Esophagus squamous epithelium (tissue), 5 donors: ENCODE measurements at regions not wholly inside any gene's neighbourhood (a gene's known extent, or its start where the extent isn't known, plus 50 kb on each side); places are given as distances from the start of the nearest gene placed in this dataset.

Experiments used
- DNase-seq: peaks from one replicate; lab custom pipeline; 2025; lab: John Stamatoyannopoulos, UW
- H3K27ac ChIP-seq, 4 donors: fragments of 200-600 bp; sonication (generic); one replicate each; pipeline ENCODE4 v1.5.1; 2016 to 2019; ENCODE audit warnings: mild to moderate bottlenecking in 1 of 4
- H3K27me3 ChIP-seq, 4 donors: fragments of 200-600 bp; sonication (generic); 1 replicate in 3 of 4; 2 replicates in 1 of 4; pipeline versions ENCODE4 v1.5.1 to v1.6.0; 2017 to 2021; ENCODE audit warnings: antibody characterized with exemption in 1 of 4
- H3K36me3 ChIP-seq, 3 donors: fragments of 200-600 bp; sonication (generic); one replicate each; pipeline ENCODE4 v1.5.1; 2016 to 2019
- H3K4me1 ChIP-seq, 3 donors: fragments of 200-600 bp; sonication (generic); one replicate each; pipeline ENCODE4 v1.5.1; 2017 to 2019
- H3K4me3 ChIP-seq, 4 donors: fragments of 200-600 bp; sonication (generic); 1 replicate in 3 of 4; 2 replicates in 1 of 4; pipeline ENCODE4 v1.5.1; 2016 to 2019; ENCODE audit warnings: mild to moderate bottlenecking in 2 of 4, moderate library complexity in 1 of 4
- H3K9me3 ChIP-seq, 3 donors: fragments of 200-600 bp; sonication (generic); one replicate each; pipeline ENCODE4 v1.5.1; 2016 to 2019
- POLR2A ChIP-seq, 4 donors: fragments of 450-650 bp; IDR thresholded peaks; one replicate each; pipeline ENCODE4 v1.6.1; 2017; ENCODE audit warnings: antibody characterized with exemption in 4 of 4, mild to moderate bottlenecking in 4 of 4, moderate library complexity in 3 of 4
- WGBS, 2 donors: methylation state at CpG; one replicate each; pipeline ENCODE4 v1.1.5; 2018; 5-methylcytosine and 5-hydroxymethylcytosine counted together
- intact Hi-C: fragments of 100-400 bp; cut with DNase I; formaldehyde crosslinking; loops from one replicate; pipeline ENCODE4 v1.15.0; 2022
- TF ChIP-seq, protein P1 (sequence below), 6 experiments: fragments of 450-650 bp in 4 of 6; fragments of 200-600 bp in 2 of 6; sonication (generic) in 2 of 6; IDR thresholded peaks; one replicate each; pipeline ENCODE4 v1.5.1; 2016 to 2019; ENCODE audit warnings: antibody characterized with exemption in 6 of 6, mild to moderate bottlenecking in 4 of 6, moderate library complexity in 4 of 6
- donor health status: DM: yes; HTN: yes; CAD: no.

DNA sequence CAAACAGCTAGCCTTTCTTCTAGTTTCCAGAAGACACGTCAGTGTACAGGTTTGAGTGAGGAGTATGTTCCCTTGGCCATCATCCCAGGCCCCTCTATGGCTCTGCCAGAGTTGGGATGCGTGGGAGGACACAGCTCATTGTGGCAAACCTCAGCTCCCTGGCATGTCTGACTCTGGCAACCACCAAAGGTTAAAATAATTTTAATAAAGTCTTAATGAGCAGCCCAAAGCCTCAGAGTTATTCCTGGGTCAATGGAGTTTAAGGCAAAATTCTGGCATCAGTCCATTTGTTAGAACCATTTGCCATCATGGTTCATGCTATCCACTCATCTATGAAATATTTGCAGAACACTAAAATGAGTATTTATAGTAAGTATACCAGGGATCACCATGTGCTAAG is 79.8 kb upstream of the PAPPA start:
- Histone ChIP-seq H3K27me3 (no peaks in the 10 kb centered on the region), H3K27ac (peak overlapping the region in 1 of 4 donors; percentile 24), H3K9me3 (no peaks in the 10 kb centered on the region), H3K4me1 (peaks cover 0 to 24% (median 8%) of the 10 kb centered on the region in 3 donors), H3K36me3 (no peaks in the 10 kb centered on the region), H3K4me3 (no peak overlapping the region)
- TF ChIP-seq POLR2A (IDR thresholded peaks at IDR 0.05), result no peak
- TF ChIP-seq, protein P1, sequence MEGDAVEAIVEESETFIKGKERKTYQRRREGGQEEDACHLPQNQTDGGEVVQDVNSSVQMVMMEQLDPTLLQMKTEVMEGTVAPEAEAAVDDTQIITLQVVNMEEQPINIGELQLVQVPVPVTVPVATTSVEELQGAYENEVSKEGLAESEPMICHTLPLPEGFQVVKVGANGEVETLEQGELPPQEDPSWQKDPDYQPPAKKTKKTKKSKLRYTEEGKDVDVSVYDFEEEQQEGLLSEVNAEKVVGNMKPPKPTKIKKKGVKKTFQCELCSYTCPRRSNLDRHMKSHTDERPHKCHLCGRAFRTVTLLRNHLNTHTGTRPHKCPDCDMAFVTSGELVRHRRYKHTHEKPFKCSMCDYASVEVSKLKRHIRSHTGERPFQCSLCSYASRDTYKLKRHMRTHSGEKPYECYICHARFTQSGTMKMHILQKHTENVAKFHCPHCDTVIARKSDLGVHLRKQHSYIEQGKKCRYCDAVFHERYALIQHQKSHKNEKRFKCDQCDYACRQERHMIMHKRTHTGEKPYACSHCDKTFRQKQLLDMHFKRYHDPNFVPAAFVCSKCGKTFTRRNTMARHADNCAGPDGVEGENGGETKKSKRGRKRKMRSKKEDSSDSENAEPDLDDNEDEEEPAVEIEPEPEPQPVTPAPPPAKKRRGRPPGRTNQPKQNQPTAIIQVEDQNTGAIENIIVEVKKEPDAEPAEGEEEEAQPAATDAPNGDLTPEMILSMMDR (IDR thresholded peaks at IDR 0.05), result no peak
- intact Hi-C loops, result no loop called here
- 26% methylated on average over 2 of the region's 2 CpGs; no CpG with 5 or more reads in 1 of the 2 donors for WGBS, 2 donors
- DNase-seq, result no peak

DNA sequence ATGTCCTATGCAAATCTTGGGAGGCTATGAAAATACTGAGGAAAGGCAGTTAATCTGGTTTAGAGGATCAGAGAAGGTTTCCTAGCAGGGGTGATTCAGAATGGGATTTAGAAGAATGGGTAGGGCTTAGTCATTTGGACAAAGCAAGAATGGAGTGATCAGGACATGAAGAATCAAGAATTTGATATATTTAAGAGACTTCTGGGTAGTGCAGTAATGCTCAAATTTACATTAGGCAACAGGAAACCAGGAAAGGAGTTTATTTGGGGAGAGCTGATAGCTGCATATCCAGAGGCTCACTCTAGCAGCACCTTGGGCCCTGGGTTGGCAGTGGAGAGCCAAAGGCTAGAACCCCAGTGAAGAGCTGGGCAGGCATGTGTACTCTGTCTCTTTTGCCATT is 78.9 kb upstream of the PAPPA start:
- H3K36me3 ChIP-seq, result no peaks in the 10 kb centered on the region
- no peaks in the 10 kb centered on the region for H3K27me3 ChIP-seq
- TF ChIP-seq, protein P1 (IDR thresholded peaks at IDR 0.05), result no peak
- no peak for TF ChIP-seq POLR2A (IDR thresholded peaks at IDR 0.05)
- H3K4me1 ChIP-seq, result peaks cover 0 to 24% (median 8%) of the 10 kb centered on the region in 3 donors
- peak overlapping the region in 2 of 4 donors; percentile 17 to 64 for H3K27ac ChIP-seq
- H3K9me3 ChIP-seq, result no peaks in the 10 kb centered on the region
- DNase-seq, result no peak
- intact Hi-C loops, result no loop called here
- H3K4me3 ChIP-seq, result no peak overlapping the region

DNA sequence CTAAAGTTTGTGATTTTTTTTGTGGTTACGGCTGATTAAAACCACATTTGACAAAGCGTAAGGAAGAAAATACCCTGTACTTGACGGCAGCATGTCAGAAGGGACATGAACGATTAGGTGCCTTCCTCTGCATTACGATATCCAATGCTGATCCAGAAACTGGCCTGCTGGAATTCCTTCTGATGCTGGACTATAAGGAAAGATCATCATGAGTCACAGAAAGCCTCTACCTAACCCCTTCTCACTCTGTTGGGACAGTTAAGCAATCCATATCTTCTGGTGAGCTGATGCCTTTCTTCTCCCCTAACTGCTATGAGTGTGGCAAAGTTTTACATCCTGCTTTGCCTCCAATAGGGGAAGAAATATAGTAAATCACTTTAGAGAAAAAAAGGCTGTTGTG is 78.4 kb upstream of the PAPPA start:
- no peak for DNase-seq
- Histone ChIP-seq H3K27me3 (no peaks in the 10 kb centered on the region), H3K27ac (peak overlapping the region in 2 of 4 donors; percentile 17 to 64), H3K9me3 (no peaks in the 10 kb centered on the region), H3K4me3 (no peak overlapping the region), H3K36me3 (no peaks in the 10 kb centered on the region), H3K4me1 (peaks cover 0 to 24% (median 8%) of the 10 kb centered on the region in 3 donors)
- intact Hi-C loops, result no loop called here
- 54 to 63% methylated on average over 5 of the region's 5 CpGs for WGBS, 2 donors
- TF ChIP-seq POLR2A (IDR thresholded peaks at IDR 0.05), result no peak
- TF ChIP-seq, protein P1 (IDR thresholded peaks at IDR 0.05), result no peak

DNA sequence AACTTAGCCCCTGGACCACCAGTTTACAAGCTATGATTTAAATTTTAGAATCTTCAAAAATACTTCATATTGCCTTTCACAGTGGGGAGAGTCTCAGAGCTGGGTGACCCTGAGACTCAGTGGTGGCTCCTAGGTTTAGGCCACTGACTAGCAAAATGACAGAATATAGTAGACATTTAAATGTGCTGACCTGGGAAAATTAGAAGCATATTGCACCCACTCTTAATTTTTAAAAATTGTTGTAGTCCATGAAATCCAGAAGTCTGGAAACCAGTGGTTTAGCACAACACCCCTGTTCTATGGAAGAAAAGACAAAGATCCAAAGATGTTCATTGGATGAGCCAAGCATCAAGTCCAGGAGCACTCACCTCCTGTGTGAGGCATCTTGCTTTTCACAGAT is 75.0 kb upstream of the PAPPA start:
- no peak for DNase-seq
- H3K27me3 ChIP-seq, result no peaks in the 10 kb centered on the region
- TF ChIP-seq, protein P1 (IDR thresholded peaks at IDR 0.05), result no peak
- TF ChIP-seq POLR2A (IDR thresholded peaks at IDR 0.05), result no peak
- peaks cover 0 to 21% (median 8%) of the 10 kb centered on the region in 3 donors for H3K4me1 ChIP-seq
- H3K36me3 ChIP-seq, result no peaks in the 10 kb centered on the region
- intact Hi-C loops, result no loop called here
- H3K27ac ChIP-seq, result no peak overlapping the region
- no peaks in the 10 kb centered on the region for H3K9me3 ChIP-seq
- no peak overlapping the region for H3K4me3 ChIP-seq

- 61 to 90% methylated on average over 4 of the region's 5 CpGs for WGBS, 2 donors
- Histone ChIP-seq H3K9me3 (no peaks in the 10 kb centered on the region), H3K27me3 (no peaks in the 10 kb centered on the region), H3K4me1 (peaks cover 0 to 2% (median 0%) of the 10 kb centered on the region in 3 donors), H3K36me3 (no peaks in the 10 kb centered on the region), H3K4me3 (no peak overlapping the region), H3K27ac (no peak overlapping the region)
- intact Hi-C loops, result no loop called here
- no peak for DNase-seq
- TF ChIP-seq POLR2A (IDR thresholded peaks at IDR 0.05), result no peak
- TF ChIP-seq, protein P1 (IDR thresholded peaks at IDR 0.05), result no peak
Measured at GRCh38 chr9:116080561-116080960, 73.0 kb upstream of the PAPPA start.
